DOHH2 (cell line): ENCODE measurements at regions not wholly inside any gene's neighbourhood (a gene's known extent, or its start where the extent isn't known, plus 50 kb on each side); places are given as distances from the start of the nearest gene placed in this dataset.

Source experiments
- CTCF ChIP-seq: fragments of 200-600 bp; sonication (generic); IDR thresholded peaks from one replicate; pipeline ENCODE4 v1.5.1; 2014; ENCODE audit warnings: antibody characterized with exemption, mild to moderate bottlenecking, low read depth, low read length; ENCODE audit not compliant: poor library complexity, severe bottlenecking
- EZH2phosphoT487 ChIP-seq: fragments of 200-600 bp; sonication (generic); IDR thresholded peaks from 2 replicates; pipeline ENCODE4 v1.6.1; 2017; ENCODE audit warnings: borderline replicate concordance, mild to moderate bottlenecking, antibody characterized with exemption, low read length, moderate library complexity, mixed read lengths

- TF ChIP-seq CTCF (no peak), EZH2phosphoT487 (no peak)
These were observed 457.4 kb upstream of the CDH4 start for GRCh38 chr20:60794674-60795073.
